Transverse colon (tissue), 4 donors: ENCODE measurements at regions not wholly inside any gene's neighbourhood (a gene's known extent, or its start where the extent isn't known, plus 50 kb on each side); places are given as distances from the start of the nearest gene placed in this dataset.
"Not testable (repeated sequence)": the region's sequence is repeated elsewhere in the genome, so short reads cannot be mapped to it uniquely, and the experiment has no call there.

ENCODE experiments used
- DNase-seq: peaks from one replicate; pipeline ENCODE4 v3.0.0-alpha.2; 2019
- H3K27ac ChIP-seq, 4 donors: fragments of 200-600 bp; sonication (generic); 2 replicates each; pipeline ENCODE4 v1.5.1; 2016 to 2018; ENCODE audit warnings: inconsistent platforms in 4 of 4
- H3K27me3 ChIP-seq: fragments of 200-600 bp; sonication (generic); 2 replicates; pipeline ENCODE4 v1.5.1; 2017; ENCODE audit warnings: inconsistent platforms
- H3K36me3 ChIP-seq, 4 donors: fragments of 200-600 bp; sonication (generic); 2 replicates each; pipeline ENCODE4 v1.5.1; 2017 to 2019; ENCODE audit warnings: inconsistent platforms in 4 of 4
- H3K4me1 ChIP-seq, 4 donors: fragments of 200-600 bp; sonication (generic); 2 replicates each; pipeline ENCODE4 v1.5.1; 2017 to 2020; ENCODE audit warnings: inconsistent platforms in 4 of 4
- H3K4me3 ChIP-seq, 4 donors: fragments of 200-600 bp; sonication (generic); 1 replicate in 1 of 4; 2 replicates in 3 of 4; pipeline versions ENCODE4 v1.5.1 to v1.6.1; 2017 to 2019; ENCODE audit warnings: inconsistent platforms in 4 of 4
- H3K9me3 ChIP-seq, 2 donors: fragments of 200-600 bp; sonication (generic); 2 replicates each; pipeline ENCODE4 v1.5.1; 2017 to 2019; ENCODE audit warnings: inconsistent platforms in 2 of 2
- EP300 ChIP-seq: sonication (generic); formaldehyde crosslinking; IDR thresholded peaks from one replicate; pipeline ENCODE4 v1.6.1; 2017; ENCODE audit warnings: antibody characterized with exemption, low read depth
- POLR2A ChIP-seq: fragments of 450-650 bp; IDR thresholded peaks from one replicate; pipeline ENCODE4 v1.6.1; 2016; ENCODE audit warnings: antibody characterized with exemption, mild to moderate bottlenecking, moderate library complexity
- POLR2AphosphoS5 ChIP-seq, 3 donors: sonication (generic); formaldehyde crosslinking; IDR thresholded peaks; one replicate each; pipeline ENCODE4 v1.6.1; 2016; ENCODE audit warnings: antibody characterized with exemption in 3 of 3
- WGBS, 2 donors: methylation state at CpG; one replicate each; pipeline ENCODE4 v1.1.5; 2018; ENCODE audit warnings: low coverage in 1 of 2; 5-methylcytosine and 5-hydroxymethylcytosine counted together
- in situ Hi-C, 4 donors: fragments of 200-750 bp; cut with MboI; loops; one replicate each; pipeline versions ENCODE4 v1.15.0 to v1.15.1; 2017; ENCODE audit warnings: low sequenced_read_pairs in 3 of 4, low pct_ligation_motif_present in 1 of 4, low pct_unique_long_range_greater_than_20kb in 1 of 4
- intact Hi-C: fragments of 100-400 bp; cut with DNase I; formaldehyde crosslinking; loops from one replicate; pipeline ENCODE4 v1.15.1; 2023; ENCODE audit warnings: low total_unique reads
- TF ChIP-seq, protein P1 (sequence below), 5 experiments: fragments of 200-600 bp in 3 of 5; fragments of 450-650 bp in 2 of 5; sonication (generic) in 3 of 5; IDR thresholded peaks; 1 replicate in 2 of 5; 2 replicates in 3 of 5; pipeline ENCODE4 v1.5.1; 2016 to 2017; ENCODE audit warnings: antibody characterized with exemption in 5 of 5, inconsistent platforms in 3 of 5, mild to moderate bottlenecking in 2 of 5, moderate library complexity in 1 of 5

DNA sequence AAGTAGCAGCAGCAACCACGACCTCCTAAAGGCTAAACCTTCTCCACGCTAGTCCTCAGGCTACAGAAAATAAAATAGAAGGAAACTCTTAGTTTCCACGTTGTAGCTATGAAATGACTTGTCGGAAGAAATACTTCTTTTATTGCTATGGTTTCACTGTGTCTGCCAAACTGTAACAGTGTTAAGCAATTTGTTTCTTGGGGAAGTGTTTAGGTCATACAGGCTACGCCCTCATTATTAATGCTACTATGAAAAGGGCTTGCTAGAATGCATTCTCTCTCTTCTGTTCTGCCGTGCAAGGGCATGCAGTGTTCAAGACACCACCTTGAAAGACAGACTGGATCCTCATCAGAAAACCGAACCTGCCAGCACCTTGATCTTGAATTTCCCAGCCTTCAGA is 462.7 kb downstream of the PLOD2 start:
- Histone ChIP-seq H3K27me3 (no peaks in the 10 kb centered on the region), H3K4me1 (no peaks in the 10 kb centered on the region), H3K36me3 (no peaks in the 10 kb centered on the region), H3K9me3 (no peaks in the 10 kb centered on the region), H3K27ac (no peak overlapping the region), H3K4me3 (no peak overlapping the region)
- in situ Hi-C loops (no loop called here), intact Hi-C loops (no loop called here)
- no peak for DNase-seq
- 22 to 49% methylated on average over 4 to 7 of the region's 7 CpGs for WGBS, 2 donors
- no peak for TF ChIP-seq POLR2AphosphoS5 (IDR thresholded peaks at IDR 0.05)
- no peak for TF ChIP-seq POLR2A
- no peak for TF ChIP-seq EP300

DNA sequence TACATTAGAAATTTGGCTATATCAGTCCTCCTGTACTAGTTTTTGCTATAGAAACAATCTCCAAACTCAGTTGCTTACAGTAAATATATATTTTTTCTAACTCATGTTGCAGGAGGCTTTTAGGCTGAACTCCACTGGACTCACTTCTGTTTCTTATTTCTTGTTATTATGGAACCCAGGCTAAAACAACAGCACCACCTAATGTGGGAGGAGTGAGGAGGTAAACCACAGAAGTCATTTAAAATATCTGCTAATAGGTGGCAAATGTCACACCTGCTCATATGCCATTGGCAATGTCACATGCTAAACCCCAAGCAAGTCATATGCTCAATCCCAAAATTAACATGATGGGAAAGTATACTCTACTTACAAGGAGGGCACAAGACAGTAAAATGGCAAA is 462.2 kb downstream of the PLOD2 start:
- in situ Hi-C loops (no loop called here), intact Hi-C loops (no loop called here)
- Histone ChIP-seq H3K4me3 (no peak overlapping the region), H3K27ac (no peak overlapping the region), H3K36me3 (no peaks in the 10 kb centered on the region), H3K4me1 (no peaks in the 10 kb centered on the region), H3K27me3 (no peaks in the 10 kb centered on the region), H3K9me3 (no peaks in the 10 kb centered on the region)
- TF ChIP-seq, protein P1, sequence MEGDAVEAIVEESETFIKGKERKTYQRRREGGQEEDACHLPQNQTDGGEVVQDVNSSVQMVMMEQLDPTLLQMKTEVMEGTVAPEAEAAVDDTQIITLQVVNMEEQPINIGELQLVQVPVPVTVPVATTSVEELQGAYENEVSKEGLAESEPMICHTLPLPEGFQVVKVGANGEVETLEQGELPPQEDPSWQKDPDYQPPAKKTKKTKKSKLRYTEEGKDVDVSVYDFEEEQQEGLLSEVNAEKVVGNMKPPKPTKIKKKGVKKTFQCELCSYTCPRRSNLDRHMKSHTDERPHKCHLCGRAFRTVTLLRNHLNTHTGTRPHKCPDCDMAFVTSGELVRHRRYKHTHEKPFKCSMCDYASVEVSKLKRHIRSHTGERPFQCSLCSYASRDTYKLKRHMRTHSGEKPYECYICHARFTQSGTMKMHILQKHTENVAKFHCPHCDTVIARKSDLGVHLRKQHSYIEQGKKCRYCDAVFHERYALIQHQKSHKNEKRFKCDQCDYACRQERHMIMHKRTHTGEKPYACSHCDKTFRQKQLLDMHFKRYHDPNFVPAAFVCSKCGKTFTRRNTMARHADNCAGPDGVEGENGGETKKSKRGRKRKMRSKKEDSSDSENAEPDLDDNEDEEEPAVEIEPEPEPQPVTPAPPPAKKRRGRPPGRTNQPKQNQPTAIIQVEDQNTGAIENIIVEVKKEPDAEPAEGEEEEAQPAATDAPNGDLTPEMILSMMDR (IDR thresholded peaks at IDR 0.05): no peak
- TF ChIP-seq EP300 (no peak), POLR2A (no peak), POLR2AphosphoS5 (IDR thresholded peaks at IDR 0.05) (no peak)
- no peak for DNase-seq

DNA sequence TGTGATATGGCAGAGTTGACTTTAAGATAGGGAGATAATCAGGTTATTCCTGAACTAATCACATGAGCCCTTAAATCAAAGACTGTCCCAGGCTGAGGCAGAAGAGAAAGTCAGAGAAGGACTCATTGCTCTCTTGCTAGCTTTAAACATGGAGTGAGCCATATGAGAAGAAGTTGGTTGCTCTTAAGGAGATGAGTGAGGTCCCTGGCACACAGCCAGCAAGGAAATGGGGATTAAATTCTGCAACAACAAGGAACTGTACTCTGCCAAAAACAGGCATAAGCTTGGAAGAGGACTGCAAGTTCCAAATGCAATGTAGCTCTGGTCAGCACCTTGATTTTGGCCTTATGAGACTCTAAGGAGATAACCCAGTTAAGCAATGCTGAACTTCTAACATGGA is 457.0 kb downstream of the PLOD2 start:
- H3K4me3 ChIP-seq: no peak overlapping the region
- intact Hi-C loops: no loop called here
- H3K36me3 ChIP-seq: no peaks in the 10 kb centered on the region
- no peaks in the 10 kb centered on the region for H3K9me3 ChIP-seq
- TF ChIP-seq POLR2AphosphoS5 (IDR thresholded peaks at IDR 0.05) (no peak), POLR2A (no peak)
- in situ Hi-C loops: no loop called here
- no peaks in the 10 kb centered on the region for H3K4me1 ChIP-seq
- no peak overlapping the region for H3K27ac ChIP-seq
- no peaks in the 10 kb centered on the region for H3K27me3 ChIP-seq
- DNase-seq: no peak

DNA sequence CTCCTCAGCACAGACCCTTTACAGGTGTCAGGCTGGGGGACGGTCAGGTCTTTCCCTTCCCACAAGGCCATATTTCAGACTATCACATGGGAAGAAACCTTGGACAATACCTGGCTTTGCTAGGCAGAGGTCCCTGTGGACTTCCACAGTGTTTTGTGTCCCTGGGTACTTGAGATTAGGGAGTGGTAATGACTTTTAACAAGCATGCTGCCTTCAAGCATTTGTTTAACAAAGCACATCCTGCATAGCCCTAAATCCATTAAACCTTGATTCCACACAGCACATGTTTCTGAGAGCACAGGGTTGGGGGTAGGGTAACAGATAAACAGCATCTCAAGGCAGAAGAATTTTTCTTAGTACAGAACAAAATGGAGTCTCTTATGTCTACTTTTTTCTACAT is 451.2 kb downstream of the PLOD2 start:
- 71 to 90% methylated on average over 1 of the region's 1 CpG for WGBS, 2 donors
- H3K4me3 ChIP-seq, H3K27ac ChIP-seq, H3K36me3 ChIP-seq, intact Hi-C loops, H3K4me1 ChIP-seq, DNase-seq, H3K27me3 ChIP-seq, in situ Hi-C loops, H3K9me3 ChIP-seq: not testable (repeated sequence)

DNA sequence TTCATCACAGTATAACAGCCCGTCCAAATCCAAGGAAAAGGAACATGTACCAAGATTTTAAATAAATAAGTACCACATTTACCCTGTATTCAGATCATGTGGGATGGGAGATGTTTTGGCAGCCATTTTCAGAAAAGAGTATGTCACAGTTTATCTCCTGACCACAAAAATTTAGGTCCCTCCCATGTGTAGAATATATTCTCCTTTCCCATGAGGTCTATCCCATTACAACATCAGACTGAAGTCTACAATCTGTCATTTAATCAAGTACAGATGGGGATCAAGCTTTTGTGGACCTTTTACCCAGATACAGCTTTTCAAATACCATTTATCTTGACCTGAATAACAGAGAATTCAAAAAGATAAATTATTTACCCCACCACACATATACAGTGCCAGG is 444.5 kb downstream of the PLOD2 start:
- no peaks in the 10 kb centered on the region for H3K9me3 ChIP-seq
- H3K27me3 ChIP-seq: no peaks in the 10 kb centered on the region
- no peaks in the 10 kb centered on the region for H3K36me3 ChIP-seq
- TF ChIP-seq POLR2AphosphoS5 (IDR thresholded peaks at IDR 0.05): no peak
- TF ChIP-seq POLR2A: no peak
- TF ChIP-seq, protein P1 (IDR thresholded peaks at IDR 0.05): no peak
- TF ChIP-seq EP300: no peak
- no peak overlapping the region for H3K27ac ChIP-seq
- no peak overlapping the region for H3K4me3 ChIP-seq
- DNase-seq: no peak
- in situ Hi-C loops: no loop called here
- H3K4me1 ChIP-seq: no peaks in the 10 kb centered on the region
- WGBS, 2 donors: 40 to 75% methylated on average over 1 of the region's 1 CpG
- intact Hi-C loops: no loop called here

DNA sequence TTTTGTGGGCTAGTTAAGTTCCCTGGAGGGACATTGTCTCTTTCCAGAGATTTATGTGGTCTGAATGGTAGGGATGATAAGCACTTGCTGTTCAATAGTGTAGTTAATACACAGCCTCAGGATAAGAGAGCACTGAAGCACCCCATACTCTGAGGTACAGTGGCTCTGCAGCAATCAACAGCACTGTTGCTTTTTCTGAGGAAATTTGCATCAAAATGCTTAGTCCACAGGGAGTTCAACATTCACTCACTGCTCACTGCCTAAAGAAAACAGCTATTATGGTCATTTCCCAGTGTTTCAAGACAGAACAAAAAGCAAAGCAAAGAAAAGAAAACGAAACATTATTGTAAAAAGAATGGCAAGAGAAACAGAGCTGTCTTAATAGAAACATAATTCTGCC is 441.9 kb downstream of the PLOD2 start:
- Histone ChIP-seq H3K27ac (no peak overlapping the region), H3K27me3 (no peaks in the 10 kb centered on the region), H3K36me3 (no peaks in the 10 kb centered on the region), H3K9me3 (no peaks in the 10 kb centered on the region), H3K4me1 (no peaks in the 10 kb centered on the region), H3K4me3 (no peak overlapping the region)
- WGBS, 2 donors: 64 to 70% methylated on average over 1 of the region's 1 CpG
- in situ Hi-C loops (no loop called here), intact Hi-C loops (no loop called here)
- DNase-seq: no peak
- TF ChIP-seq POLR2A: no peak
